ENCODE measurements at regions not wholly inside any gene's neighbourhood (a gene's known extent, or its start where the extent isn't known, plus 50 kb on each side); places are given as distances from the start of the nearest gene placed in this dataset.
A peak's percentile ranks its signal among the peaks of the same experiment; 100 is the strongest.

DNA sequence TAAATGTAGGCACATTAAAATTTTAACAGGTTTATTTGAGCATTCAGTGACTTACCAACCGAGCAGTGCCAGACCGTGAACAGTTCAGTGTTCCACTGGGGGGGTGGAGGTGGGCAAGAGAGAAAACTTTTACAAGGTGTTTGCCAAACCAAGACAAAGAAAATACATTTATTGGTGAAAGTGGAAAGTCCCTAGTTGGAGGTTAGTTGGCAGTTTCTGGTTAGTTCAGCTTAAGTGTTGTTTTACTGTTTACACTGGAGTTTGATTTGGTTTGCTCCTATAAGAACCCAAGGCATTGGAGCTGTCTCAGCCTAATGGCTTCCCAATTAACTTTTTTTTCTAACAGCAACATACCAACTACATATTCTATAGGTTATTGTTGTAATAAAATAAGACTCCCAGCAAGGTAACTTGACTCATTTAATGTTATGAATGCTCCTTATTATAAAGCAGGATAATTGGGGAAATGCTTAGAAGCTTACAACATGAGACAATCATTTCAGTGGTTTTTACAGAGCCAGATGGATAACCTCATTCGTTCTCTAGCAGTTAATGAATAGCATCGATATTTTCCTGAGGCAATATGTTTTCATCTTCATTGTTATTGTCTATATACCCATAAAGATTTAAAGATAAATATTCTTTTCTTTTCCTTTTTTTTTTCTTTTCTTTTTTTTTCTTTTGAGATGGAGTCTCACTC lies 115.8 kb downstream of the ETNK1 start:
- no peaks in the 10 kb centered on the region for H3K9me3 ChIP-seq (ENCODE audit: control insufficient read depth in 4 of 4, low read length in 3 of 4)
- DNase-seq (ENCODE audit: low spot score) = no peak
- H3K27me3 ChIP-seq (ENCODE audit: control insufficient read depth in 4 of 4, insufficient read depth in 4 of 4, low read length in 3 of 4) = no peaks in the 10 kb centered on the region
- H3K4me1 ChIP-seq (ENCODE audit: control insufficient read depth in 4 of 4, insufficient read depth in 4 of 4, low read length in 3 of 4) = peaks cover 0 to 12% (median 7%) of the 10 kb centered on the region in 4 donors
- 90% methylated on average over 4 of the region's 4 CpGs for WGBS
- no peak overlapping the region for H3K27ac ChIP-seq (ENCODE audit: low read depth in 1 of 2, low read length in 2 of 2)
- H3K4me3 ChIP-seq (ENCODE audit: low read depth in 1 of 3, low read length in 3 of 3) = no peak overlapping the region
- H3K36me3 ChIP-seq (ENCODE audit: control insufficient read depth in 4 of 4, insufficient read depth in 3 of 4, low read depth in 1 of 4, low read length in 3 of 4) = no peaks in the 10 kb centered on the region
- H3K9ac ChIP-seq (ENCODE audit: low read depth in 1 of 2, low read length in 2 of 2) = no peak overlapping the region
- TF ChIP-seq, protein P1, sequence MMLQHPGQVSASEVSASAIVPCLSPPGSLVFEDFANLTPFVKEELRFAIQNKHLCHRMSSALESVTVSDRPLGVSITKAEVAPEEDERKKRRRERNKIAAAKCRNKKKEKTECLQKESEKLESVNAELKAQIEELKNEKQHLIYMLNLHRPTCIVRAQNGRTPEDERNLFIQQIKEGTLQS (IDR thresholded peaks at IDR 0.05) = no peak
- no peak for TF ChIP-seq HNF4G (IDR thresholded peaks at IDR 0.05)
- no peak for TF ChIP-seq REST (IDR thresholded peaks at IDR 0.05)
- TF ChIP-seq, protein P2, sequence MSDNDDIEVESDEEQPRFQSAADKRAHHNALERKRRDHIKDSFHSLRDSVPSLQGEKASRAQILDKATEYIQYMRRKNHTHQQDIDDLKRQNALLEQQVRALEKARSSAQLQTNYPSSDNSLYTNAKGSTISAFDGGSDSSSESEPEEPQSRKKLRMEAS (IDR thresholded peaks at IDR 0.05) = no peak
- TF ChIP-seq NR2F2 (IDR thresholded peaks at IDR 0.05) = no peak
- no peak for TF ChIP-seq FOXA2 (IDR thresholded peaks at IDR 0.05)
- TF ChIP-seq YY1 (IDR thresholded peaks at IDR 0.05) = no peak
- TF ChIP-seq, protein P3, sequence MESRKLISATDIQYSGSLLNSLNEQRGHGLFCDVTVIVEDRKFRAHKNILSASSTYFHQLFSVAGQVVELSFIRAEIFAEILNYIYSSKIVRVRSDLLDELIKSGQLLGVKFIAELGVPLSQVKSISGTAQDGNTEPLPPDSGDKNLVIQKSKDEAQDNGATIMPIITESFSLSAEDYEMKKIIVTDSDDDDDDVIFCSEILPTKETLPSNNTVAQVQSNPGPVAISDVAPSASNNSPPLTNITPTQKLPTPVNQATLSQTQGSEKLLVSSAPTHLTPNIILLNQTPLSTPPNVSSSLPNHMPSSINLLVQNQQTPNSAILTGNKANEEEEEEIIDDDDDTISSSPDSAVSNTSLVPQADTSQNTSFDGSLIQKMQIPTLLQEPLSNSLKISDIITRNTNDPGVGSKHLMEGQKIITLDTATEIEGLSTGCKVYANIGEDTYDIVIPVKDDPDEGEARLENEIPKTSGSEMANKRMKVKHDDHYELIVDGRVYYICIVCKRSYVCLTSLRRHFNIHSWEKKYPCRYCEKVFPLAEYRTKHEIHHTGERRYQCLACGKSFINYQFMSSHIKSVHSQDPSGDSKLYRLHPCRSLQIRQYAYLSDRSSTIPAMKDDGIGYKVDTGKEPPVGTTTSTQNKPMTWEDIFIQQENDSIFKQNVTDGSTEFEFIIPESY (IDR thresholded peaks at IDR 0.05) = no peak
- TF ChIP-seq FOXA1 (IDR thresholded peaks at IDR 0.05) = no peak
- TF ChIP-seq HNF4A (conservative IDR thresholded peaks at IDR 0.05) = no peak
- TF ChIP-seq, protein P4, sequence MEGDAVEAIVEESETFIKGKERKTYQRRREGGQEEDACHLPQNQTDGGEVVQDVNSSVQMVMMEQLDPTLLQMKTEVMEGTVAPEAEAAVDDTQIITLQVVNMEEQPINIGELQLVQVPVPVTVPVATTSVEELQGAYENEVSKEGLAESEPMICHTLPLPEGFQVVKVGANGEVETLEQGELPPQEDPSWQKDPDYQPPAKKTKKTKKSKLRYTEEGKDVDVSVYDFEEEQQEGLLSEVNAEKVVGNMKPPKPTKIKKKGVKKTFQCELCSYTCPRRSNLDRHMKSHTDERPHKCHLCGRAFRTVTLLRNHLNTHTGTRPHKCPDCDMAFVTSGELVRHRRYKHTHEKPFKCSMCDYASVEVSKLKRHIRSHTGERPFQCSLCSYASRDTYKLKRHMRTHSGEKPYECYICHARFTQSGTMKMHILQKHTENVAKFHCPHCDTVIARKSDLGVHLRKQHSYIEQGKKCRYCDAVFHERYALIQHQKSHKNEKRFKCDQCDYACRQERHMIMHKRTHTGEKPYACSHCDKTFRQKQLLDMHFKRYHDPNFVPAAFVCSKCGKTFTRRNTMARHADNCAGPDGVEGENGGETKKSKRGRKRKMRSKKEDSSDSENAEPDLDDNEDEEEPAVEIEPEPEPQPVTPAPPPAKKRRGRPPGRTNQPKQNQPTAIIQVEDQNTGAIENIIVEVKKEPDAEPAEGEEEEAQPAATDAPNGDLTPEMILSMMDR (IDR thresholded peaks at IDR 0.05; ENCODE audit: low read depth, low read length, missing input control) = no peak
- no peak for TF ChIP-seq GABPA (IDR thresholded peaks at IDR 0.05 in 1 of 2, conservative IDR thresholded peaks at IDR 0.05 in 1 of 2)

- H3K4me3 ChIP-seq (ENCODE audit: low read depth in 1 of 3, low read length in 3 of 3) = no peak overlapping the region
- H3K4me1 ChIP-seq (ENCODE audit: control insufficient read depth in 4 of 4, insufficient read depth in 4 of 4, low read length in 3 of 4) = peaks cover 0 to 12% (median 7%) of the 10 kb centered on the region in 4 donors
- TF ChIP-seq JUND (IDR thresholded peaks at IDR 0.05) (no peak), TAF1 (conservative IDR thresholded peaks at IDR 0.05) (no peak), EGR1 (IDR thresholded peaks at IDR 0.05; ENCODE audit: low read depth in 2 of 2) (no peak), HNF4G (IDR thresholded peaks at IDR 0.05) (no peak), RAD21 (IDR thresholded peaks at IDR 0.05) (no peak), FOXA1 (IDR thresholded peaks at IDR 0.05) (no peak), FOXA2 (IDR thresholded peaks at IDR 0.05) (no peak), SP1 (IDR thresholded peaks at IDR 0.05) (no peak)
- TF ChIP-seq, protein P3 (IDR thresholded peaks at IDR 0.05) = no peak
- TF ChIP-seq, protein P1 (IDR thresholded peaks at IDR 0.05) = no peak
- TF ChIP-seq, protein P4 (IDR thresholded peaks at IDR 0.05; ENCODE audit: low read depth, low read length, missing input control) = no peak
Measured at GRCh38 chr12:22743700-22744099, 118.7 kb downstream of the ETNK1 start.

More at GRCh38 chr12:22743700-22744099, 118.7 kb downstream of the ETNK1 start:
- Histone ChIP-seq H3K27me3 (ENCODE audit: control insufficient read depth in 4 of 4, insufficient read depth in 4 of 4, low read length in 3 of 4) (no peaks in the 10 kb centered on the region), H3K9me3 (ENCODE audit: control insufficient read depth in 4 of 4, low read length in 3 of 4) (no peaks in the 10 kb centered on the region), H3K36me3 (ENCODE audit: control insufficient read depth in 4 of 4, insufficient read depth in 3 of 4, low read depth in 1 of 4, low read length in 3 of 4) (no peaks in the 10 kb centered on the region), H3K9ac (ENCODE audit: low read depth in 1 of 2, low read length in 2 of 2) (no peak overlapping the region), H3K27ac (ENCODE audit: low read depth in 1 of 2, low read length in 2 of 2) (peak overlapping the region in 1 of 2 donors; percentile 29)
- DNase-seq (ENCODE audit: low spot score) = no peak

Measured in liver (tissue), 8 donors.